ENCODE measurements at regions not wholly inside any gene's neighbourhood (a gene's known extent, or its start where the extent isn't known, plus 50 kb on each side); places are given as distances from the start of the nearest gene placed in this dataset.

DNA sequence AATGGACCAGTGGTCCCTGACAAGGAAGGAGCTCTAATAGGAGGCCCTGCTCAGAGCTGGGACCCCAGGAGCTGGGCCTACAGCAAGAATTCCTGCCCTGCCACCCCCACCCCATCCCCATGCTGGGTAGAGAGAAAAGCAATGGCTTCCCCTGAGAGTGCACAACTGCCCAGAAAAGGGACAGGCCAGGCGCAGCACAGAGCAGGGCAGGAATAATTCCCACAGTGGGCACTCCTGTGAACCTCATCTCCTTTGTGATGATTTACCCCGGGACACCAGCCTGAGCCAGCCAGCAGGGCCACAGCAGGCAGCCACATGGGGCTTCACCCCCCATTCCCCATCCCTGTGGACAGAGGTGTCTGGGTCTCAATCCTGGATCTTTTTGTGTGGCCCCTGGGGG is 104.0 kb upstream of the IQSEC1 start:
- no peak for ATAC-seq
- H3K9me2 ChIP-seq (ENCODE audit: insufficient read depth): no peaks in the 10 kb centered on the region
- H3K36me3 ChIP-seq (ENCODE audit: insufficient read depth): no peaks in the 10 kb centered on the region; the same call in 1 of the 2 replicates
- H4K20me1 ChIP-seq (replicated peaks; ENCODE audit: insufficient read depth): no peaks in the 10 kb centered on the region
- H3K4me3 ChIP-seq: no peak overlapping the region
- H3K79me2 ChIP-seq (replicated peaks; ENCODE audit: insufficient read depth): no peaks in the 10 kb centered on the region
- no peaks in the 10 kb centered on the region for H3F3A ChIP-seq (replicated peaks; ENCODE audit: low read depth)
- peaks cover 18% of the 10 kb centered on the region for H3K36me3 Mint-ChIP-seq (ENCODE audit: low read depth)
- H3K27ac Mint-ChIP-seq: no peak overlapping the region
- H2AFZ ChIP-seq: no peak overlapping the region
- no peak for TF ChIP-seq NANOG (IDR thresholded peaks at IDR 0.05; ENCODE audit: borderline replicate concordance)
- TF ChIP-seq, protein P1, sequence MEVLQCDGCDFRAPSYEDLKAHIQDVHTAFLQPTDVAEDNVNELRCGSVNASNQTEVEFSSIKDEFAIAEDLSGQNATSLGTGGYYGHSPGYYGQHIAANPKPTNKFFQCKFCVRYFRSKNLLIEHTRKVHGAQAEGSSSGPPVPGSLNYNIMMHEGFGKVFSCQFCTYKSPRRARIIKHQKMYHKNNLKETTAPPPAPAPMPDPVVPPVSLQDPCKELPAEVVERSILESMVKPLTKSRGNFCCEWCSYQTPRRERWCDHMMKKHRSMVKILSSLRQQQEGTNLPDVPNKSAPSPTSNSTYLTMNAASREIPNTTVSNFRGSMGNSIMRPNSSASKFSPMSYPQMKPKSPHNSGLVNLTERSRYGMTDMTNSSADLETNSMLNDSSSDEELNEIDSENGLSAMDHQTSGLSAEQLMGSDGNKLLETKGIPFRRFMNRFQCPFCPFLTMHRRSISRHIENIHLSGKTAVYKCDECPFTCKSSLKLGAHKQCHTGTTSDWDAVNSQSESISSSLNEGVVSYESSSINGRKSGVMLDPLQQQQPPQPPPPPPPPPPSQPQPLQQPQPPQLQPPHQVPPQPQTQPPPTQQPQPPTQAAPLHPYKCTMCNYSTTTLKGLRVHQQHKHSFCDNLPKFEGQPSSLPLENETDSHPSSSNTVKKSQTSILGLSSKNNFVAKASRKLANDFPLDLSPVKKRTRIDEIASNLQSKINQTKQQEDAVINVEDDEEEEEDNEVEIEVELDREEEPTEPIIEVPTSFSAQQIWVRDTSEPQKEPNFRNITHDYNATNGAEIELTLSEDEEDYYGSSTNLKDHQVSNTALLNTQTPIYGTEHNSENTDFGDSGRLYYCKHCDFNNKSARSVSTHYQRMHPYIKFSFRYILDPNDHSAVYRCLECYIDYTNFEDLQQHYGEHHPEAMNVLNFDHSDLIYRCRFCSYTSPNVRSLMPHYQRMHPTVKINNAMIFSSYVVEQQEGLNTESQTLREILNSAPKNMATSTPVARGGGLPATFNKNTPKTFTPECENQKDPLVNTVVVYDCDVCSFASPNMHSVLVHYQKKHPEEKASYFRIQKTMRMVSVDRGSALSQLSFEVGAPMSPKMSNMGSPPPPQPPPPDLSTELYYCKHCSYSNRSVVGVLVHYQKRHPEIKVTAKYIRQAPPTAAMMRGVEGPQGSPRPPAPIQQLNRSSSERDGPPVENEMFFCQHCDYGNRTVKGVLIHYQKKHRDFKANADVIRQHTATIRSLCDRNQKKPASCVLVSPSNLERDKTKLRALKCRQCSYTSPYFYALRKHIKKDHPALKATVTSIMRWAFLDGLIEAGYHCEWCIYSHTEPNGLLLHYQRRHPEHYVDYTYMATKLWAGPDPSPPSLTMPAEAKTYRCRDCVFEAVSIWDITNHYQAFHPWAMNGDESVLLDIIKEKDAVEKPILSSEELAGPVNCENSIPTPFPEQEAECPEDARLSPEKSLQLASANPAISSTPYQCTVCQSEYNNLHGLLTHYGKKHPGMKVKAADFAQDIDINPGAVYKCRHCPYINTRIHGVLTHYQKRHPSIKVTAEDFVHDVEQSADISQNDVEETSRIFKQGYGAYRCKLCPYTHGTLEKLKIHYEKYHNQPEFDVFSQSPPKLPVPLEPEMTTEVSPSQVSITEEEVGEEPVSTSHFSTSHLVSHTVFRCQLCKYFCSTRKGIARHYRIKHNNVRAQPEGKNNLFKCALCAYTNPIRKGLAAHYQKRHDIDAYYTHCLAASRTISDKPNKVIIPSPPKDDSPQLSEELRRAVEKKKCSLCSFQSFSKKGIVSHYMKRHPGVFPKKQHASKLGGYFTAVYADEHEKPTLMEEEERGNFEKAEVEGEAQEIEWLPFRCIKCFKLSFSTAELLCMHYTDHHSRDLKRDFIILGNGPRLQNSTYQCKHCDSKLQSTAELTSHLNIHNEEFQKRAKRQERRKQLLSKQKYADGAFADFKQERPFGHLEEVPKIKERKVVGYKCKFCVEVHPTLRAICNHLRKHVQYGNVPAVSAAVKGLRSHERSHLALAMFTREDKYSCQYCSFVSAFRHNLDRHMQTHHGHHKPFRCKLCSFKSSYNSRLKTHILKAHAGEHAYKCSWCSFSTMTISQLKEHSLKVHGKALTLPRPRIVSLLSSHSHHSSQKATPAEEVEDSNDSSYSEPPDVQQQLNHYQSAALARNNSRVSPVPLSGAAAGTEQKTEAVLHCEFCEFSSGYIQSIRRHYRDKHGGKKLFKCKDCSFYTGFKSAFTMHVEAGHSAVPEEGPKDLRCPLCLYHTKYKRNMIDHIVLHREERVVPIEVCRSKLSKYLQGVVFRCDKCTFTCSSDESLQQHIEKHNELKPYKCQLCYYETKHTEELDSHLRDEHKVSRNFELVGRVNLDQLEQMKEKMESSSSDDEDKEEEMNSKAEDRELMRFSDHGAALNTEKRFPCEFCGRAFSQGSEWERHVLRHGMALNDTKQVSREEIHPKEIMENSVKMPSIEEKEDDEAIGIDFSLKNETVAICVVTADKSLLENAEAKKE (CRISPR knock-in tag; IDR thresholded peaks at IDR 0.05): no peak
- no peak for TF ChIP-seq ZNF114 (CRISPR knock-in tag; IDR thresholded peaks at IDR 0.05)
- TF ChIP-seq CREB1 (CRISPR knock-in tag; IDR thresholded peaks at IDR 0.05; ENCODE audit: low read depth): no peak
- TF ChIP-seq, protein P2, sequence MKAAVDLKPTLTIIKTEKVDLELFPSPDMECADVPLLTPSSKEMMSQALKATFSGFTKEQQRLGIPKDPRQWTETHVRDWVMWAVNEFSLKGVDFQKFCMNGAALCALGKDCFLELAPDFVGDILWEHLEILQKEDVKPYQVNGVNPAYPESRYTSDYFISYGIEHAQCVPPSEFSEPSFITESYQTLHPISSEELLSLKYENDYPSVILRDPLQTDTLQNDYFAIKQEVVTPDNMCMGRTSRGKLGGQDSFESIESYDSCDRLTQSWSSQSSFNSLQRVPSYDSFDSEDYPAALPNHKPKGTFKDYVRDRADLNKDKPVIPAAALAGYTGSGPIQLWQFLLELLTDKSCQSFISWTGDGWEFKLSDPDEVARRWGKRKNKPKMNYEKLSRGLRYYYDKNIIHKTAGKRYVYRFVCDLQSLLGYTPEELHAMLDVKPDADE (IDR thresholded peaks at IDR 0.05): no peak
- TF ChIP-seq ZNF331 (CRISPR knock-in tag; IDR thresholded peaks at IDR 0.05; ENCODE audit: low read depth): no peak
- no peak for TF ChIP-seq POLR2AphosphoS5 (IDR thresholded peaks at IDR 0.05; ENCODE audit: low read depth)
- H3K4me1 Mint-ChIP-seq: no peaks in the 10 kb centered on the region; the same call in 2 of the 3 replicates
- H3K4me1 ChIP-seq (ENCODE audit: insufficient read depth): no peaks in the 10 kb centered on the region
- peaks cover 8% of the 10 kb centered on the region for H3K27me3 Mint-ChIP-seq (ENCODE audit: insufficient read depth, low read depth, poor library complexity)
- H3K27ac ChIP-seq (ENCODE audit: low read depth): no peak overlapping the region
- DNase-seq (ENCODE audit: low spot score): no peak
- no peaks in the 10 kb centered on the region for H3K27me3 ChIP-seq (ENCODE audit: insufficient read depth)
- no peak overlapping the region for H3K4me2 ChIP-seq
- no peak overlapping the region for H3K4me3 Mint-ChIP-seq
- peaks cover 25% of the 10 kb centered on the region for H3K9me3 Mint-ChIP-seq
